ENCODE measurements at regions not wholly inside any gene's neighbourhood (a gene's known extent, or its start where the extent isn't known, plus 50 kb on each side); places are given as distances from the start of the nearest gene placed in this dataset.

DNA sequence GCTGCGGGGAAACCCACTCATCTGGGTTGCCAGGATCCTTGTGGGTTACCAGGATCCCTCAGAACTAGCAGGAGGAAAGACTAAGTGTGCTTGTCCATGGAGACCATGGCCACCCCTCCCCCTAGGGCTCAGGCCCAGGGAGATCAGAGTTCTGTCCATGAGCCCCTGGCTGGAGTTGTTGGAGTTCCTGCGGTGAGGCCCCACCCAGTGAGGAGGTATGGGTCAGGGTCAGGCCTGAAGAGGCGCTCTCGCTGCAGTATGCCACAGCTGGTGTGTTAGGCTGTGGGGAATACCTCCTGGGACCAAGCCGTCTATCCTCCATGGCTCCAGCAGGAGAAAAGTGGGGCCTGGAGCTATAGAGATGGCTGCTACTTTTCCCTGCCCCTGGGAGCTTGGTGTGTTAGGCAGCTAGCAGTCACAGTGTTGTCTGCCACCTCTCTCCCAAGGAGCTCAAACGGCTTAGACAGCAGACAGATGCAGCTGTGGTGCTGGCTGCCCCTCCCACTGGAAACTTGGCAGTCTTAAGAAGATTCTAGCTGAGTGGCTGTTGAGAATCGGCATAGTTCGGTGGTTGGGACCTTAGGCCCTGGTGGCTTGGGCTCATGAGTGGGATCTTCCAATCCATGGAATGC lies 240.3 kb upstream of the CELF4 start:
- no peak overlapping the region for H2AFZ ChIP-seq (ENCODE audit: low read depth, low read length, severe bottlenecking)
- no peaks in the 10 kb centered on the region for H3K27me3 ChIP-seq (ENCODE audit: low read length)
- H3K79me2 ChIP-seq (ENCODE audit: insufficient read depth, low read length), result no peaks in the 10 kb centered on the region
- no peaks in the 10 kb centered on the region for H3F3A ChIP-seq (ENCODE audit: insufficient read depth)
- no peak overlapping the region for H3K27ac ChIP-seq (ENCODE audit: low read depth, low read length)
- no peaks in the 10 kb centered on the region for H3K9me3 ChIP-seq (ENCODE audit: insufficient read depth, low read length)
- H3K36me3 ChIP-seq (ENCODE audit: low read length), result no peaks in the 10 kb centered on the region
- TF ChIP-seq, protein P1, sequence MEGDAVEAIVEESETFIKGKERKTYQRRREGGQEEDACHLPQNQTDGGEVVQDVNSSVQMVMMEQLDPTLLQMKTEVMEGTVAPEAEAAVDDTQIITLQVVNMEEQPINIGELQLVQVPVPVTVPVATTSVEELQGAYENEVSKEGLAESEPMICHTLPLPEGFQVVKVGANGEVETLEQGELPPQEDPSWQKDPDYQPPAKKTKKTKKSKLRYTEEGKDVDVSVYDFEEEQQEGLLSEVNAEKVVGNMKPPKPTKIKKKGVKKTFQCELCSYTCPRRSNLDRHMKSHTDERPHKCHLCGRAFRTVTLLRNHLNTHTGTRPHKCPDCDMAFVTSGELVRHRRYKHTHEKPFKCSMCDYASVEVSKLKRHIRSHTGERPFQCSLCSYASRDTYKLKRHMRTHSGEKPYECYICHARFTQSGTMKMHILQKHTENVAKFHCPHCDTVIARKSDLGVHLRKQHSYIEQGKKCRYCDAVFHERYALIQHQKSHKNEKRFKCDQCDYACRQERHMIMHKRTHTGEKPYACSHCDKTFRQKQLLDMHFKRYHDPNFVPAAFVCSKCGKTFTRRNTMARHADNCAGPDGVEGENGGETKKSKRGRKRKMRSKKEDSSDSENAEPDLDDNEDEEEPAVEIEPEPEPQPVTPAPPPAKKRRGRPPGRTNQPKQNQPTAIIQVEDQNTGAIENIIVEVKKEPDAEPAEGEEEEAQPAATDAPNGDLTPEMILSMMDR (IDR thresholded peaks at IDR 0.05; ENCODE audit: insufficient read depth, low read length, poor library complexity, severe bottlenecking), result no peak
- no peak for TF ChIP-seq EZH2phosphoT487 (conservative IDR thresholded peaks at IDR 0.05; ENCODE audit: low read length)
- H3K4me2 ChIP-seq (ENCODE audit: low read depth, low read length, poor library complexity, severe bottlenecking), result no peak overlapping the region
- no peak overlapping the region for H3K4me3 ChIP-seq (ENCODE audit: insufficient read depth, low read length, poor library complexity, severe bottlenecking)
- no peaks in the 10 kb centered on the region for H4K20me1 ChIP-seq (ENCODE audit: low read depth, low read length)
- H3K9ac ChIP-seq (ENCODE audit: low read length), result no peak overlapping the region
- no peaks in the 10 kb centered on the region for H3K9me2 ChIP-seq (replicated peaks; ENCODE audit: insufficient read depth, low read length)

DNA sequence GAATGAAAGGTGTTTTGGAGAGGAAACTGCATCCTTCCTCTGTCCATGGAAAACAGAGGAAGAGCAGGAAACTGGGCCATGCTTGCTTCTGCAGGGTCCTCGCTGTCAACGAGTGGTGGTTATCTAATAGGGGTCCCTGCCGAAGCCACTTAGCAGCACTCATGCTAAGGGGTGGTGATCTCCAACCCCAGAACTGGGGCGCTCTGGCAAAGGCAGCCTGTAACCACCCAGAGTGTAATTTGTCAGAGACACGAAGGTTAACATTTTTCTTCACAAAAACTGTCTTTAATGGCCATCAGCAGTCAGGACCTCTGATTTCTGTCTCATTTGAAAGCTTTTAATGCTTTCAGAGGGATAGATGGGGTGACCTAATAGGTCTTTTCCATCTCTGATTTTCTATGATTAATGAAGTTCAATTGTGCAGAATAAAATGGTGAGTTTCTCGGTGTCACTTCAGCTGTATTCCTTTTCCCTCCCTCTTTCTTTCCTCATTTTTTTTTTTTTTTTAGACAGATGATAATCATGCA lies 231.3 kb upstream of the CELF4 start:
- Histone ChIP-seq H3K9me2 (replicated peaks; ENCODE audit: insufficient read depth, low read length) (no peaks in the 10 kb centered on the region), H3K36me3 (ENCODE audit: low read length) (no peaks in the 10 kb centered on the region)
- TF ChIP-seq, protein P1 (IDR thresholded peaks at IDR 0.05; ENCODE audit: insufficient read depth, low read length, poor library complexity, severe bottlenecking), result no peak
- no peak for TF ChIP-seq EZH2phosphoT487 (conservative IDR thresholded peaks at IDR 0.05; ENCODE audit: low read length)

DNA sequence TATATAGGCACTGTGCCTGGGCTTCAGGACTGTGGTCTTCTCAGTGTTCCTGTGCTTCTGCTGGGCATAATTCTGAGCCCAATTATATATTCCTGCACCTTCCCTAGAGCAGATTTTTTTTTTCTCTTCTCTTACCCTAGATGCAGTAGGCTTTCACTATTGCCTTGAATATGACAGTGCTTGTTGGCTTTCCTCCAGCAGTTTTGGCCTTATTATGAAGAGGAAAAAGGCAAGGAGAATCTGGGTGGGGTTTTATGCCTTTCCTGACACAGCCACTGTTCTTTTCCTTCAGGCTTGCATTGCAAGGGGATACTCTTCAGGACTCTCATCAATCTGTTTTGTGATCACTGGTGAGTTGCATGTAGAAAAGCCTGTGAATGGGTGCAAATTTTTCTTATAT lies 221.9 kb upstream of the CELF4 start:
- Histone ChIP-seq H3K4me3 (ENCODE audit: insufficient read depth, low read length, poor library complexity, severe bottlenecking) (no peak overlapping the region), H3F3A (ENCODE audit: insufficient read depth) (no peaks in the 10 kb centered on the region), H2AFZ (ENCODE audit: low read depth, low read length, severe bottlenecking) (no peak overlapping the region), H3K4me2 (ENCODE audit: low read depth, low read length, poor library complexity, severe bottlenecking) (no peak overlapping the region), H3K27ac (ENCODE audit: low read depth, low read length) (no peak overlapping the region), H4K20me1 (ENCODE audit: low read depth, low read length) (no peaks in the 10 kb centered on the region), H3K9me3 (ENCODE audit: insufficient read depth, low read length) (no peaks in the 10 kb centered on the region), H3K9me2 (replicated peaks; ENCODE audit: insufficient read depth, low read length) (no peaks in the 10 kb centered on the region), H3K27me3 (ENCODE audit: low read length) (no peaks in the 10 kb centered on the region), H3K79me2 (ENCODE audit: insufficient read depth, low read length) (no peaks in the 10 kb centered on the region), H3K36me3 (ENCODE audit: low read length) (no peaks in the 10 kb centered on the region), H3K9ac (ENCODE audit: low read length) (no peak overlapping the region)
- no peak for TF ChIP-seq EZH2phosphoT487 (conservative IDR thresholded peaks at IDR 0.05; ENCODE audit: low read length)
- TF ChIP-seq, protein P1 (IDR thresholded peaks at IDR 0.05; ENCODE audit: insufficient read depth, low read length, poor library complexity, severe bottlenecking), result no peak

More for the DNA sequence above, 231.3 kb upstream of the CELF4 start:
- 0 out of 2 replicates have a peak, but pooled peaks cover 3% of the 10 kb centered on the region for H3K9me3 ChIP-seq (ENCODE audit: insufficient read depth, low read length)
- no peaks in the 10 kb centered on the region for H3K27me3 ChIP-seq (ENCODE audit: low read length)
- H3K27ac ChIP-seq (ENCODE audit: low read depth, low read length), result no peak overlapping the region
- no peaks in the 10 kb centered on the region for H3F3A ChIP-seq (ENCODE audit: insufficient read depth)
- no peaks in the 10 kb centered on the region for H3K79me2 ChIP-seq (ENCODE audit: insufficient read depth, low read length)
- no peak overlapping the region for H3K4me3 ChIP-seq (ENCODE audit: insufficient read depth, low read length, poor library complexity, severe bottlenecking)
- H2AFZ ChIP-seq (ENCODE audit: low read depth, low read length, severe bottlenecking), result no peak overlapping the region
- H3K9ac ChIP-seq (ENCODE audit: low read length), result no peak overlapping the region
- no peaks in the 10 kb centered on the region for H4K20me1 ChIP-seq (ENCODE audit: low read depth, low read length)
- H3K4me2 ChIP-seq (ENCODE audit: low read depth, low read length, poor library complexity, severe bottlenecking), result no peak overlapping the region

All from SU-DHL-6 (cell line).